ENCODE measurements at regions not wholly inside any gene's neighbourhood (a gene's known extent, or its start where the extent isn't known, plus 50 kb on each side); places are given as distances from the start of the nearest gene placed in this dataset.

- TF ChIP-seq CTCF (IDR thresholded peaks at IDR 0.05 in 4 of 5, conservative IDR thresholded peaks at IDR 0.05 in 1 of 5), result no peak
- no peak for TF ChIP-seq POLR2A (IDR thresholded peaks at IDR 0.05)
These were observed 926.1 kb upstream of the MANEA start for GRCh38 chr6:94651239-94651638.

All from gastrocnemius medialis (tissue), 4 donors.